ENCODE measurements at regions not wholly inside any gene's neighbourhood (a gene's known extent, or its start where the extent isn't known, plus 50 kb on each side); places are given as distances from the start of the nearest gene placed in this dataset.

- TF ChIP-seq EP300 (IDR thresholded peaks at IDR 0.05) (no peak), CTCF (IDR thresholded peaks at IDR 0.05) (no peak), POLR2A (IDR thresholded peaks at IDR 0.05) (no peak)
- Histone ChIP-seq H3K9me3 (no peaks in the 10 kb centered on the region), H3K27me3 (no peaks in the 10 kb centered on the region), H3K4me1 (ENCODE audit: insufficient read depth) (no peaks in the 10 kb centered on the region), H3K4me3 (no peak overlapping the region), H3K36me3 (no peaks in the 10 kb centered on the region), H3K27ac (no peak overlapping the region)
- DNase-seq, result no peak
- WGBS, 3 donors, result 94 to 97% (median 96%) methylated on average over 8 of the region's 8 CpGs
- intact Hi-C loops (cut with DNase I), result no loop called here
Observed at GRCh38 chr2:146433116-146433875, 1411.5 kb upstream of the ACVR2A start.

- Histone ChIP-seq H3K4me3 (no peak overlapping the region), H3K27me3 (no peaks in the 10 kb centered on the region), H3K9me3 (no peaks in the 10 kb centered on the region), H3K36me3 (no peaks in the 10 kb centered on the region), H3K27ac (no peak overlapping the region), H3K4me1 (ENCODE audit: insufficient read depth) (no peaks in the 10 kb centered on the region)
- intact Hi-C loops (cut with DNase I), result no loop called here
- no peak for TF ChIP-seq CTCF (IDR thresholded peaks at IDR 0.05)
- no peak for TF ChIP-seq POLR2A (IDR thresholded peaks at IDR 0.05)
- TF ChIP-seq EP300 (IDR thresholded peaks at IDR 0.05), result no peak
- DNase-seq, result no peak
Observed at GRCh38 chr2:146429366-146429765, 1415.5 kb upstream of the ACVR2A start.

GRCh38 chr2:146417942-146418341 lies 1426.9 kb upstream of the ACVR2A start:
- intact Hi-C loops (cut with DNase I), result no loop called here
- Histone ChIP-seq H3K4me1 (ENCODE audit: insufficient read depth) (no peaks in the 10 kb centered on the region), H3K4me3 (no peak overlapping the region), H3K27ac (no peak overlapping the region), H3K27me3 (no peaks in the 10 kb centered on the region), H3K9me3 (no peaks in the 10 kb centered on the region), H3K36me3 (no peaks in the 10 kb centered on the region)
- WGBS, 3 donors, result 64 to 70% (median 66%) methylated on average over 2 of the region's 2 CpGs
- no peak for TF ChIP-seq EP300 (IDR thresholded peaks at IDR 0.05)
- no peak for TF ChIP-seq POLR2A (IDR thresholded peaks at IDR 0.05)
- no peak for TF ChIP-seq CTCF (IDR thresholded peaks at IDR 0.05)
- DNase-seq, result no peak

GRCh38 chr2:146415291-146415690 lies 1429.5 kb upstream of the ACVR2A start:
- no peak overlapping the region for H3K27ac ChIP-seq
- WGBS, 3 donors, result 86 to 89% (median 87%) methylated on average over 2 of the region's 2 CpGs
- DNase-seq, result no peak
- no peaks in the 10 kb centered on the region for H3K9me3 ChIP-seq
- intact Hi-C loops (cut with DNase I), result no loop called here
- no peak overlapping the region for H3K4me3 ChIP-seq
- no peak for TF ChIP-seq EP300 (IDR thresholded peaks at IDR 0.05)
- no peak for TF ChIP-seq CTCF (IDR thresholded peaks at IDR 0.05)
- no peaks in the 10 kb centered on the region for H3K27me3 ChIP-seq
- no peaks in the 10 kb centered on the region for H3K4me1 ChIP-seq (ENCODE audit: insufficient read depth)
- no peaks in the 10 kb centered on the region for H3K36me3 ChIP-seq
